ENCODE measurements at regions not wholly inside any gene's neighbourhood (a gene's known extent, or its start where the extent isn't known, plus 50 kb on each side); places are given as distances from the start of the nearest gene placed in this dataset.

- H3K4me1 ChIP-seq (ENCODE audit: control insufficient read depth in 2 of 3, insufficient read depth in 2 of 3, low read depth in 1 of 3, low read length in 3 of 3), result peaks cover 0 to 2% (median 0%) of the 10 kb centered on the region in 3 donors
- TF ChIP-seq CTCF (IDR thresholded peaks at IDR 0.05; ENCODE audit: borderline replicate concordance, extremely low read depth, insufficient read depth), result no peak
- intact Hi-C loops (cut with DNase I), result no loop called here
- no peaks in the 10 kb centered on the region for H3K9me3 ChIP-seq (ENCODE audit: control insufficient read depth in 2 of 3, insufficient read depth in 1 of 3, low read length in 3 of 3)
- no peaks in the 10 kb centered on the region for H3K27me3 ChIP-seq (ENCODE audit: control insufficient read depth, insufficient read depth, low read length)
- DNase-seq (no peak), FAIRE-seq (no peak)
- no peaks in the 10 kb centered on the region for H3K36me3 ChIP-seq (ENCODE audit: control insufficient read depth in 2 of 3, insufficient read depth in 3 of 3, low read length in 3 of 3)
- H3K9ac ChIP-seq (ENCODE audit: low read length in 3 of 3), result no peak overlapping the region
- H3K4me3 ChIP-seq (ENCODE audit: low read length in 3 of 3), result no peak overlapping the region
- H3K27ac ChIP-seq (ENCODE audit: low read depth in 2 of 2, low read length in 2 of 2), result no peak overlapping the region
These were observed 243.9 kb downstream of the NR2F1-AS1 start for GRCh38 chr5:93337138-93337537.

DNA sequence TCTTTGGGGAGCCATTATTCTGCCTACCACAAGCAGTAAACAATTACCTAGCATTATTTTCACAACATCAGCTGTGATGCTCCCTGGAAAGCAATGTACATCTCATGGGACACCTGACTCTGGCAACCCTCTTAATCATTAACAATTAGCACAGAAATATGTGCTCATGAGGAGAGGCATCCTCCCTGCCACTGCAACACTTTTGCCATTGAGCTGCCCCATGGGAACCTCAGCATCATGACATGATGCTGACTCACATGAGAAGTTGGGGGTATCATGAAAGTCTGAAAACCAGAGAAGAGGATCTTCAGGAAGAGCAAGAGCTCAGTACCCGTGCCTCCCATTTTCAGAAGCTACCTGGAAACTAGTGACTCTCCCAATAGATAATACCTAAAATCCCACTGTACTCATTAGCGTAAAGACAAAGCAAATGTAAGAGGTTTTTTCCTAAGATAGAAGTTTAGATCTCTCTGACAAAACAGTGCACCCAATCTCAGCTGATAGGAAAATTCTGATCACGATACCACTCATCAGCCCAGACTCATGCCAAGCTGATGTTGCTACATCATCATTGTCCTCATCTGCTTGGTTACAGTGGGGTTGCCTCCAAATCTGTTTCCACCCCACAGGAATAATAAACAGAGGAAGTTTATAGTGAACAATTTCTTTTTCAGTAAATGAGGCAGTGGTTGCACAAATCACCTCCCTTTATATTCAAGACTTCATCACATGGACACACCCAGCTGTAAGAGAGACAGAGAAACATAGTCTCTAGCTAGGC, 244.5 kb downstream of the NR2F1-AS1 start:
- Histone ChIP-seq H3K9me3 (ENCODE audit: control insufficient read depth in 2 of 3, insufficient read depth in 1 of 3, low read length in 3 of 3) (no peaks in the 10 kb centered on the region), H3K9ac (ENCODE audit: low read length in 3 of 3) (no peak overlapping the region), H3K27ac (ENCODE audit: low read depth in 2 of 2, low read length in 2 of 2) (no peak overlapping the region), H3K36me3 (ENCODE audit: control insufficient read depth in 2 of 3, insufficient read depth in 3 of 3, low read length in 3 of 3) (no peaks in the 10 kb centered on the region), H3K4me1 (ENCODE audit: control insufficient read depth in 2 of 3, insufficient read depth in 2 of 3, low read depth in 1 of 3, low read length in 3 of 3) (no peaks in the 10 kb centered on the region), H3K4me3 (ENCODE audit: low read length in 3 of 3) (no peak overlapping the region), H3K27me3 (ENCODE audit: control insufficient read depth, insufficient read depth, low read length) (no peaks in the 10 kb centered on the region)
- no peak for TF ChIP-seq CTCF (IDR thresholded peaks at IDR 0.05; ENCODE audit: borderline replicate concordance, extremely low read depth, insufficient read depth)
- no peak for FAIRE-seq
- DNase-seq, result no peak
- intact Hi-C loops (cut with DNase I), result no loop called here

DNA sequence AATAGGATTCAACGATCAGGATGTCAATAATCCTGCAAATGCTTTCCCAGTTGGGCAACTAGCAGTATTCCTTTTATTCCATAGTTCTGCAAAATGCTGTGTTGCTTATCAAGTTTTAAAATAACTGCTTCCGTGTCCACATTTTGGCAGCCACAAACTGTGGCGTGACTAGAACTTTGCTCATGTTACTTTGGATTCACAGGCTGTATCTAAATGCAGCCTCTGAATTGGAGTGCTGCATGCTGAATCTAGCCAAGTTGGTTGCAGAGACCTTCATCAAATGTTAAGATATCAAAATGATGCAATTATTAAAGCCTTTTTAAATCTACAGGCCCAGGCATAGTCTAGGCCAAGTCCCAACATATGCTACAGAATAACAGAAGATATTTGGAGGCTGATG, 249.2 kb downstream of the NR2F1-AS1 start:
- no peaks in the 10 kb centered on the region for H3K4me1 ChIP-seq (ENCODE audit: control insufficient read depth in 2 of 3, insufficient read depth in 2 of 3, low read depth in 1 of 3, low read length in 3 of 3)
- H3K4me3 ChIP-seq (ENCODE audit: low read length in 3 of 3), result no peak overlapping the region
- no peaks in the 10 kb centered on the region for H3K27me3 ChIP-seq (ENCODE audit: control insufficient read depth, insufficient read depth, low read length)
- no peak for TF ChIP-seq CTCF (IDR thresholded peaks at IDR 0.05; ENCODE audit: borderline replicate concordance, extremely low read depth, insufficient read depth)
- DNase-seq (no peak), FAIRE-seq (no peak)
- no peaks in the 10 kb centered on the region for H3K36me3 ChIP-seq (ENCODE audit: control insufficient read depth in 2 of 3, insufficient read depth in 3 of 3, low read length in 3 of 3)
- no peaks in the 10 kb centered on the region for H3K9me3 ChIP-seq (ENCODE audit: control insufficient read depth in 2 of 3, insufficient read depth in 1 of 3, low read length in 3 of 3)
- intact Hi-C loops (cut with DNase I), result no loop called here
- no peak overlapping the region for H3K9ac ChIP-seq (ENCODE audit: low read length in 3 of 3)
- no peak overlapping the region for H3K27ac ChIP-seq (ENCODE audit: low read depth in 2 of 2, low read length in 2 of 2)

- Histone ChIP-seq H3K9ac (ENCODE audit: low read length in 3 of 3) (no peak overlapping the region), H3K4me1 (ENCODE audit: control insufficient read depth in 2 of 3, insufficient read depth in 2 of 3, low read depth in 1 of 3, low read length in 3 of 3) (no peaks in the 10 kb centered on the region), H3K36me3 (ENCODE audit: control insufficient read depth in 2 of 3, insufficient read depth in 3 of 3, low read length in 3 of 3) (no peaks in the 10 kb centered on the region), H3K9me3 (ENCODE audit: control insufficient read depth in 2 of 3, insufficient read depth in 1 of 3, low read length in 3 of 3) (no peaks in the 10 kb centered on the region), H3K27ac (ENCODE audit: low read depth in 2 of 2, low read length in 2 of 2) (no peak overlapping the region), H3K27me3 (ENCODE audit: control insufficient read depth, insufficient read depth, low read length) (no peaks in the 10 kb centered on the region), H3K4me3 (ENCODE audit: low read length in 3 of 3) (no peak overlapping the region)
- FAIRE-seq (no peak), DNase-seq (no peak)
- TF ChIP-seq CTCF (IDR thresholded peaks at IDR 0.05; ENCODE audit: borderline replicate concordance, extremely low read depth, insufficient read depth), result no peak
- intact Hi-C loops (cut with DNase I), result no loop called here
These were observed 249.8 kb downstream of the NR2F1-AS1 start for GRCh38 chr5:93331241-93331640.
